ENCODE measurements at regions not wholly inside any gene's neighbourhood (a gene's known extent, or its start where the extent isn't known, plus 50 kb on each side); places are given as distances from the start of the nearest gene placed in this dataset.

DNA sequence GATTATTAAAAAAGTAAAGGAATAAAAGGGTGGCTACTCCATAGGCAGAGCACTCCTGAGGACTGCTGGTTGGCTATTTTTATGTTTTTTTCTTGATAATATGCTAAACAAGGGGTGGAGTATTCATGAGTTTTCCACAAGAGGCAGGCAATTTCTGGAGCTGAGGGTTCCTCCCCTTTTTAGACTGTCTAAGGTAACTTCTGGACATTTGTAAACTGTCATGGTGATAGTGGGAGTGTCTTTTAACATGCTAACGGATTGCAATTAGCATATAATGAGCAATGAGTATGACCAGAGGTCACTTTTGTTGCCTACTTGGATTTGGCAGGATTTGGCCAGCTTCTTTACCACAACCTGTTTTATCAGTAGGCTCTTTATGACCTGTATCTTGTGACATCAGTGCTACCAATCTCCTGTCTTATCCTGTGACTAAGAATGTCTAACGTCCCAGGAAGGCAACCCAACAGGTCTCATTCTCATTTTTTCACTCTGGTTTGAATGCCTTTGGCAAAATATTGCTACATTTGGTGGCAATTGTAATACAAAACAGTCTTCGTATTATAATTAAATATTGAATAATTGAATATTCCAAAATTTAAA lies 587.8 kb upstream of the POM121L12 start:
- no peak overlapping the region for H3K9ac ChIP-seq
- H3K4me1 ChIP-seq: no peaks in the 10 kb centered on the region
- H3K27me3 ChIP-seq: no peaks in the 10 kb centered on the region
- H3K36me3 ChIP-seq: no peaks in the 10 kb centered on the region
- TF ChIP-seq Cebpa-rat (IDR thresholded peaks at IDR 0.05): no peak
- H4K20me1 ChIP-seq: no peaks in the 10 kb centered on the region
- no peak overlapping the region for H3K4me3 ChIP-seq
- no peak overlapping the region for H3K4me2 ChIP-seq
- no peak overlapping the region for H3K27ac ChIP-seq
- 0 out of 22 replicates have a peak, but pooled peaks cover 0 to 7% (median 0%) of the 10 kb centered on the region in 11 experiments for H3K9me3 ChIP-seq (replicated peaks in 1 of 11)

DNA sequence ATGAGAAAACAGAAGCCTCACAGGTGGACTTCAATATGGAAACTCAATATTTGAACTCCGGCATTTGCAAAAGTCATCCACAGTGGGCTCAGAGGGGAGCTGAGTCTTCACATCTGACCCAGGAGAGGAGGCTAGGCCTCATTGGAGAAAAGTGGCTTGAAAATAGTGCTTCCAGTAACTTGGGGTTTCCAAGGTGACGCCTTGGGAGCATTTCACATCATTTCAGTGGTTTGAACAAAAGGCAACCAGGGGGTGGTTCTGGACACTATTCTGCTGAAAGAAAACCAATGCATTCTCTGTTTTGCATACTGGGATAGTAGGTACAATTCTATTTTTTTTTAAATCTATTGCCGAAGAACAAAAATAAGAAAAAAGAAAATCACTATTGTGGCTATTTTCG lies 599.2 kb upstream of the POM121L12 start:
- Histone ChIP-seq H3K9ac (no peak overlapping the region), H4K20me1 (no peaks in the 10 kb centered on the region), H3K27me3 (no peaks in the 10 kb centered on the region), H3K9me3 (replicated peaks in 1 of 11) (peaks cover 3 to 7% (median 4%) of the 10 kb centered on the region in 11 experiments; a peak in 20 of 22 replicates), H3K4me3 (no peak overlapping the region), H3K4me1 (peaks cover 0 to 12% (median 5%) of the 10 kb centered on the region in 10 experiments; a peak in 17 of 20 replicates), H3K27ac (no peak overlapping the region), H3K36me3 (no peaks in the 10 kb centered on the region), H3K4me2 (no peak overlapping the region)
- no peak for TF ChIP-seq Cebpa-rat (IDR thresholded peaks at IDR 0.05)

DNA sequence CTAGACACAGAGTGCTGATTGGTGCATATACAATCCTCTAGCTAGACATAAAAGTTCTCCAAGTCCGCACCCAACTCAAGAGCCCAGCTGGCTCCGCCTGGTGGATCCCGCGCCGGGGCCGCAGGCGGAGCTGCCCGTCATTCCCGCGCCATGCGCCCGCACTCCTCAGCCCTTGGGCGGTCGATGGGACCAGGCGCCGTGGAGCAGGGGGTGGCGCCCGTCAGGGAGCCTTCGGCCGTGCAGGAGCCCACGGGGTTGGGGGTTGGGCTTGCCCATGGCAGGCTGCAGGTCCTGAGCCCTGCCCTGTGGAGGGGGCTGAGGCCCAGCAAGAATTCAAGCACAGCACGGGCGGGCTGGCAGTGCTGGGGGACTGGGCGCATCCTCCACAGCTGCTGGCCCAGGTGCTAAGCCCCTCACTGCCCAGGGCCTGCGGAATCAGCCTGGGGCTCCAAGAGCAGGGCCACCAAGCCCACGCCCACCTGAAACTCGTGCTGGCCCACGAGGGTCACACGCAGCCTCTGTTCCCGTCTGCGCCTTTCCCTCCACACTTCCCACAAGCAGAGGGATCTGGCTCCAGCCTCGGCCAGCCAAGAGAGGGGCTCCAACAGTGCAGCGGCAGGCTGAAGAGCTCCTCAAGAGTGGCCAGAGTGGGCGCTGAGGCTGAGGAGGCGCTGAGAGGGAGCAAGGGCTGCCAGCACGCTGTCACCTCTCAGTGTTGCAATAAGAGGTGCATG lies 604.2 kb upstream of the POM121L12 start:
- H3K27me3 ChIP-seq: no peaks in the 10 kb centered on the region
- no peaks in the 10 kb centered on the region for H3K4me1 ChIP-seq
- TF ChIP-seq Cebpa-rat (IDR thresholded peaks at IDR 0.05): no peak
- H3K36me3 ChIP-seq: no peaks in the 10 kb centered on the region
- H3K4me3 ChIP-seq: no peak overlapping the region
- H3K9ac ChIP-seq: no peak overlapping the region
- H3K9me3 ChIP-seq (replicated peaks in 1 of 11): peaks cover 10 to 21% (median 17%) of the 10 kb centered on the region in 11 experiments
- no peak overlapping the region for H3K4me2 ChIP-seq
- H3K27ac ChIP-seq: no peak overlapping the region
- H4K20me1 ChIP-seq: no peaks in the 10 kb centered on the region

DNA sequence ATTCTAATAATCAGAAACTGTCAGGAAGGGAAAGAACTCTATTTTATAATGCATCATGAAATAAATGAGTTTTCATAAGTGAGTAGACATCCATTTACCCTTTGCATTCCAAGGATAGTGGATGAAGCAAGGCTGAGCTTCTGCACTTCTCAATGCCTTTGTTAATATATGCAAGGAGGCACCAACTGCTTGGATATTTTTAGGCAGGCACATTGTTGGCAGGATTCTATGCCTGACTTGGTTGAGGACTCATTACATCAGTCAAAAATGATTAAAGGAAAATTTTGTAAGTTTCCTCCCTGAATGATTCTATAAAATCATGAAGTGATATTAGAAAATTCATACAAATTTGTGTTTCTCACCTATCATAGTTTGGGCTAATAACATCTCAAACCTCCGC lies 612.2 kb upstream of the POM121L12 start:
- TF ChIP-seq Cebpa-rat (IDR thresholded peaks at IDR 0.05): no peak

DNA sequence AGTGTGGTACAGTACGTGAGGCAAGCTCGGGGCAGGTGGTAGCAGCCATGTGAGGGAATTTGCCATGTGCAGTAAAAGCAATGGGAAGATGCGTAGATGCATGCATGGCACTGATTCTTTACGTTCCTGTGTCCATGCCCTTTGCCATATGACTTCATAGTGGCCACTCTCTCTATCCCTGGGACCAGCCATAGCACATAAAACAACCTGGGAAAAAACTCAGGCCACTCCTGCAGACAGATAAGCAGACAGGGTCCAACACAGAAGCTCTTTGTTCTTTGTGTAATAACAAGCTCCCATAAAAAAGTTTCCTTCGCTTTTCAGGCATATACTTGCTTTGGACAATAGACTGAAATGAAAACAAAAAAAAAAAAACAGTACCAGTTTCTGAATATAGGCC lies 622.4 kb upstream of the POM121L12 start:
- no peak for TF ChIP-seq Cebpa-rat (IDR thresholded peaks at IDR 0.05)
- peaks cover 0 to 5% (median 0%) of the 10 kb centered on the region in 10 experiments; a peak in 5 of 20 replicates for H3K4me1 ChIP-seq
- no peaks in the 10 kb centered on the region for H3K27me3 ChIP-seq
- H3K4me2 ChIP-seq: no peak overlapping the region
- H3K36me3 ChIP-seq: no peaks in the 10 kb centered on the region
- no peak overlapping the region for H3K9ac ChIP-seq
- H3K4me3 ChIP-seq: no peak overlapping the region
- H3K27ac ChIP-seq: no peak overlapping the region
- no peaks in the 10 kb centered on the region for H3K9me3 ChIP-seq (replicated peaks in 1 of 11)
- no peaks in the 10 kb centered on the region for H4K20me1 ChIP-seq

More for the DNA sequence above, 612.2 kb upstream of the POM121L12 start:
- H3K4me3 ChIP-seq: no peak overlapping the region
- H3K9me3 ChIP-seq (replicated peaks in 1 of 11): peaks cover 0 to 12% (median 5%) of the 10 kb centered on the region in 11 experiments; a peak in 11 of 22 replicates
- H3K36me3 ChIP-seq: no peaks in the 10 kb centered on the region
- H4K20me1 ChIP-seq: no peaks in the 10 kb centered on the region
- no peak overlapping the region for H3K27ac ChIP-seq
- H3K4me1 ChIP-seq: peaks cover 0 to 7% (median 0%) of the 10 kb centered on the region in 10 experiments; a peak in 5 of 20 replicates
- H3K9ac ChIP-seq: no peak overlapping the region
- no peak overlapping the region for H3K4me2 ChIP-seq
- H3K27me3 ChIP-seq: no peaks in the 10 kb centered on the region

GRCh38 chr7:52410032-52410431 lies 625.4 kb upstream of the POM121L12 start:
- no peaks in the 10 kb centered on the region for H3K36me3 ChIP-seq
- no peak overlapping the region for H3K4me3 ChIP-seq
- H3K27me3 ChIP-seq: no peaks in the 10 kb centered on the region
- no peaks in the 10 kb centered on the region for H3K9me3 ChIP-seq (replicated peaks in 1 of 11)
- H4K20me1 ChIP-seq: no peaks in the 10 kb centered on the region
- H3K4me2 ChIP-seq: no peak overlapping the region
- H3K27ac ChIP-seq: no peak overlapping the region
- no peaks in the 10 kb centered on the region for H3K4me1 ChIP-seq
- no peak for TF ChIP-seq Cebpa-rat (IDR thresholded peaks at IDR 0.05)
- no peak overlapping the region for H3K9ac ChIP-seq

DNA sequence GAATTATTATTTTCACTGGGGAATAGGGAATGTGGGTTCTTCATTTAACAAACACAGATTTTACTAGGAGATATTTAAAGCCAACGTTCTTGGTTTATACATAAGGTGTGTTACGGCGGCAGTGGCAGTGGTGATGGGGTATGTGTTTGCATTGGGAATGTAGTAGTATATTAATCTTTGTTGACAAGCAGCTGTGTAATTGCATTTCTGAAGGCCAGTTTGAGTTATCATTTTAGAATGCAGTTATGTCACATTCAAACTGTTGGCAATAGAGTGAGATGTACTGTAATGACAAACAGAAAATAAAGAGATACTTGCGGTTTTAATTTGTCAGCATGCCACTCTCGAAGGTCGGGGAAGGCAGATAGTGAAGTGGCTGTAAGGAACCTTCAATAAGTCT lies 628.6 kb upstream of the POM121L12 start:
- no peak overlapping the region for H3K27ac ChIP-seq
- H3K27me3 ChIP-seq: no peaks in the 10 kb centered on the region
- H4K20me1 ChIP-seq: no peaks in the 10 kb centered on the region
- H3K9me3 ChIP-seq (replicated peaks in 1 of 11): no peaks in the 10 kb centered on the region
- H3K4me2 ChIP-seq: no peak overlapping the region
- no peak overlapping the region for H3K9ac ChIP-seq
- TF ChIP-seq Cebpa-rat (IDR thresholded peaks at IDR 0.05): no peak
- no peaks in the 10 kb centered on the region for H3K4me1 ChIP-seq
- H3K36me3 ChIP-seq: no peaks in the 10 kb centered on the region
- no peak overlapping the region for H3K4me3 ChIP-seq

DNA sequence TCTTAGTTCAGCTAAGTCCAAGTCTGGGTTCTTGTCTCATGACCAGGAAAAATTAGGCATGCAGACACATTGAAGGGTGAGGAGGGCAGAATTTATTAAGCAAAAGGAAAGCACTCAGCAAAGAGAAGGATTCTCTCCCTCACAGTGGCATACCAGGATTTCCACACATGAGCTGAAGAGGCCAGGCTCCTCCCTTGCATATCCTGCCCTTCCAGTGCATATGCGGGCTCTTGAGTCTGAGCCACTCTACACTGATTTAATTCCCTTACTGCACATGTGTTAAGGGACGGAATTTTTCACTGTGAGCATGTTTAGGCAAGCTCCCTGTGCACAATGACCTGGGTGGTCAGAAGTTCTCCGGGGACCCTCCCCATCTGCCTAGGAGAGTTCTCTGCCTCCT lies 652.7 kb upstream of the POM121L12 start:
- no peak overlapping the region for H3K4me2 ChIP-seq
- peaks cover 0 to 13% (median 6%) of the 10 kb centered on the region in 11 experiments; a peak in 8 of 22 replicates for H3K9me3 ChIP-seq (replicated peaks in 1 of 11)
- no peaks in the 10 kb centered on the region for H3K36me3 ChIP-seq
- no peak overlapping the region for H3K27ac ChIP-seq
- no peak for TF ChIP-seq Cebpa-rat (IDR thresholded peaks at IDR 0.05)
- no peaks in the 10 kb centered on the region for H3K27me3 ChIP-seq
- no peaks in the 10 kb centered on the region for H4K20me1 ChIP-seq
- H3K4me3 ChIP-seq: no peak overlapping the region
- no peak overlapping the region for H3K9ac ChIP-seq
- no peaks in the 10 kb centered on the region for H3K4me1 ChIP-seq

DNA sequence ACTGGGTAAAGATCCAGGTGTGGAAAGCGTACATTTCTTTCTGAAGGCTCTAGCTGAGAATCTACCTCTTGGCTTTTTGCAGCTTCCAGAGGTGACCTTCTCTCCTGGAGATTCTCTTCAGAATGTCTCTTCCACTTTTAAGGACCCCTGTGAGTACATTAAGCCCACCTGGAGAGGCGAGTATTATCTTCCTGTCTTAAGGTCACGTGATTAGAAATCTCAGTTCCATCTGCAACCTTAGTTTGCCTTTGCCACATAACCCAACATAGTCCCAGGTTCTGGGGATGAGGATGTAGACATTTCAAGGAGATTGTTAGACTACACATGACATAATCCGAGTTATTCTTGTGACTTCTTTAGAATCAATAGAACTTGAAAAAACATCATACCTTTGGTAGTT lies 665.5 kb upstream of the POM121L12 start:
- no peak overlapping the region for H3K9ac ChIP-seq
- no peaks in the 10 kb centered on the region for H3K9me3 ChIP-seq (replicated peaks in 1 of 11)
- H3K36me3 ChIP-seq: no peaks in the 10 kb centered on the region
- H4K20me1 ChIP-seq: no peaks in the 10 kb centered on the region
- H3K27ac ChIP-seq: no peak overlapping the region
- TF ChIP-seq Cebpa-rat (IDR thresholded peaks at IDR 0.05): no peak
- H3K4me1 ChIP-seq: no peaks in the 10 kb centered on the region
- H3K4me2 ChIP-seq: no peak overlapping the region
- H3K27me3 ChIP-seq: no peaks in the 10 kb centered on the region
- no peak overlapping the region for H3K4me3 ChIP-seq

DNA sequence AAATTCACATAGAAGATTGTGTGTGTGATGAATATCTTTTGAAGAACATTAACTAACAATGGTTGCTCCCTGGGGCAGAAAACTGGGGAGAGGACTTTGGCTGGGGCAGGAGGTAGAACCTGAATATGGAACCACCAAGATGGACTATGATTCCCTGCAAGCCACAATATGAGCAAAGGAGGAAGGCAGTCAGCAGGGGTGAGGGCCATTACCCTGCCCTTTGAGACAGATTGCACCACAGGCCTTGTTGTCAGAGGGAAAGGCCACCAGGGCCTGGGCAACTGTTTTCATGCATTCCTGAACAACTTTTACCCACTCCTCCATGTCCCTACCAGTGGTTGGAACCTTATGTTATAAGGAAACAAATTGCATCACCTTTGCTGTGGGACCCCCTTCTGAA lies 670.1 kb upstream of the POM121L12 start:
- Histone ChIP-seq H3K36me3 (no peaks in the 10 kb centered on the region), H3K9me3 (replicated peaks in 1 of 11) (peaks cover 0 to 5% (median 0%) of the 10 kb centered on the region in 11 experiments; a peak in 2 of 22 replicates), H3K9ac (no peak overlapping the region), H3K4me2 (no peak overlapping the region), H3K4me3 (no peak overlapping the region), H4K20me1 (no peaks in the 10 kb centered on the region), H3K4me1 (no peaks in the 10 kb centered on the region), H3K27me3 (no peaks in the 10 kb centered on the region), H3K27ac (no peak overlapping the region)
- TF ChIP-seq Cebpa-rat (IDR thresholded peaks at IDR 0.05): no peak

All from BLaER1 treated with 17β-estradiol and CSF1 and Interleukin-3, amounts not matched to agents 10 nM and 100 nM (cell line).